CD14-positive monocyte (primary cell): ENCODE measurements at regions not wholly inside any gene's neighbourhood (a gene's known extent, or its start where the extent isn't known, plus 50 kb on each side); places are given as distances from the start of the nearest gene placed in this dataset.

Experiments used
- DNase-seq, 3 donors: peaks; one replicate each; pipeline ENCODE4 v3.0.0-alpha.2; 2011 to 2022
- H2AFZ ChIP-seq: 2 replicates; pipeline ENCODE4 v1.6.0; 2012; ENCODE audit warnings: mild to moderate bottlenecking, low read depth, low read length, inconsistent platforms; ENCODE audit not compliant: insufficient read depth, poor library complexity, severe bottlenecking
- H3K27ac ChIP-seq, 2 donors: 1 replicate in 1 of 2; 2 replicates in 1 of 2; pipeline ENCODE4 v1.5.1; 2012 to 2013; ENCODE audit warnings: low read length in 2 of 2, control low read depth in 1 of 2, inconsistent platforms in 1 of 2, low read depth in 1 of 2, mild to moderate bottlenecking in 1 of 2
- H3K27me3 ChIP-seq, 2 donors: one replicate each; pipeline versions ENCODE4 v1.6.0 to v1.6.1; 2011 to 2013; ENCODE audit warnings: low read length in 2 of 2; ENCODE audit not compliant: control insufficient read depth in 2 of 2, insufficient read depth in 2 of 2
- H3K36me3 ChIP-seq, 2 donors: replicated peaks in 1 of 2; 1 replicate in 1 of 2; 2 replicates in 1 of 2; pipeline versions ENCODE4 v1.5.1 to v1.6.1; 2012 to 2013; ENCODE audit warnings: low read length in 2 of 2, control low read depth in 1 of 2, inconsistent platforms in 1 of 2, mild to moderate bottlenecking in 1 of 2; ENCODE audit not compliant: insufficient read depth in 2 of 2, control insufficient read depth in 1 of 2
- H3K4me1 ChIP-seq, 2 donors: 1 replicate in 1 of 2; 2 replicates in 1 of 2; pipeline versions ENCODE4 v1.5.1 to v1.6.1; 2012 to 2013; ENCODE audit warnings: low read length in 2 of 2, control low read depth in 1 of 2, inconsistent platforms in 1 of 2, mild to moderate bottlenecking in 1 of 2, moderate library complexity in 1 of 2; ENCODE audit not compliant: insufficient read depth in 2 of 2, control insufficient read depth in 1 of 2
- H3K4me2 ChIP-seq: replicated peaks from 2 replicates; pipeline ENCODE3; 2012; ENCODE audit warnings: low read length, moderate library complexity, mild to moderate bottlenecking; ENCODE audit not compliant: poor library complexity, severe bottlenecking; ENCODE audit errors: extremely low read depth
- H3K4me3 ChIP-seq, 3 experiments: fragments of 200-600 bp in 1 of 3; sonication (generic) in 1 of 3; replicated peaks in 1 of 3; 1 replicate in 2 of 3; 2 replicates in 1 of 3; pipeline ENCODE4 v1.5.1; 2011 to 2013; ENCODE audit warnings: low read length in 3 of 3, mild to moderate bottlenecking in 3 of 3, control low read depth in 2 of 3, low read depth in 2 of 3, inconsistent platforms in 1 of 3, moderate library complexity in 1 of 3
- H3K79me2 ChIP-seq: 2 replicates; pipeline ENCODE4 v1.6.0; 2012; ENCODE audit warnings: mild to moderate bottlenecking, control low read depth, inconsistent platforms, low read length, moderate library complexity; ENCODE audit not compliant: insufficient read depth
- H3K9ac ChIP-seq: 2 replicates; pipeline ENCODE4 v1.6.0; 2017; ENCODE audit warnings: low read length, mild to moderate bottlenecking; ENCODE audit not compliant: insufficient read depth, poor library complexity, severe bottlenecking
- H3K9me3 ChIP-seq, 2 donors: replicated peaks in 1 of 2; 1 replicate in 1 of 2; 2 replicates in 1 of 2; pipeline versions ENCODE4 v1.5.1 to v1.6.1; 2012 to 2013; ENCODE audit warnings: low read length in 2 of 2, control low read depth in 1 of 2; ENCODE audit not compliant: control insufficient read depth in 1 of 2, insufficient read depth in 1 of 2
- H4K20me1 ChIP-seq: 2 replicates; pipeline ENCODE4 v1.6.0; 2012; ENCODE audit warnings: mild to moderate bottlenecking, low read length, control low read depth, moderate library complexity; ENCODE audit not compliant: insufficient read depth
- H3K27ac Mint-ChIP-seq, 7 donors: one replicate each; pipeline ENCODE4 v1.8.0; 2020; ENCODE audit warnings: mild to moderate bottlenecking in 7 of 7, mixed read lengths in 7 of 7, moderate library complexity in 6 of 7, inconsistent platforms in 2 of 7
- H3K27me3 Mint-ChIP-seq, 3 donors: one replicate each; pipeline ENCODE4 v1.8.0; 2021 to 2022; ENCODE audit warnings: low read depth in 3 of 3, mild to moderate bottlenecking in 3 of 3, mixed read lengths in 3 of 3, moderate library complexity in 3 of 3, inconsistent platforms in 1 of 3
- H3K36me3 Mint-ChIP-seq, 2 donors: one replicate each; pipeline ENCODE4 v1.8.0; 2020; ENCODE audit warnings: mixed read lengths in 2 of 2, inconsistent platforms in 1 of 2, mild to moderate bottlenecking in 1 of 2
- H3K4me1 Mint-ChIP-seq: one replicate; pipeline ENCODE4 v1.8.0; 2020; ENCODE audit warnings: mild to moderate bottlenecking, mixed read lengths
- H3K4me3 Mint-ChIP-seq, 2 donors: one replicate each; pipeline ENCODE4 v1.8.0; 2020; ENCODE audit warnings: mild to moderate bottlenecking in 2 of 2, mixed read lengths in 2 of 2, moderate library complexity in 1 of 2
- H3K9me3 Mint-ChIP-seq, 7 donors: one replicate each; pipeline ENCODE4 v1.8.0; 2020 to 2022; ENCODE audit warnings: mixed read lengths in 7 of 7, mild to moderate bottlenecking in 6 of 7, moderate library complexity in 6 of 7, inconsistent platforms in 2 of 7
- CTCF ChIP-seq: fragments of 200-600 bp; IDR thresholded peaks from one replicate; pipeline ENCODE4 v1.8.0; 2022; ENCODE audit warnings: antibody characterized with exemption, mild to moderate bottlenecking
- WGBS: methylation state at CpG from one replicate; pipeline ENCODE4 v1.1.5; 2013; ENCODE audit warnings: missing lambda C conversion rate; ENCODE audit not compliant: insufficient coverage; 5-methylcytosine and 5-hydroxymethylcytosine counted together
- intact Hi-C, 2 donors: fragments of 100-400 bp; cut with micrococcal nuclease; formaldehyde crosslinking; loops; one replicate each; pipeline versions ENCODE4 v1.15.0 to v1.15.1; 2023

- DNase-seq = no peak
- H3K27ac Mint-ChIP-seq = no peak overlapping the region
- H3K27ac ChIP-seq = no peak overlapping the region
These were observed 337.7 kb downstream of the HDGFL1 start for GRCh38 chr6:22907085-22907484.

GRCh38 chr6:22910370-22910769, 341.0 kb downstream of the HDGFL1 start:
- Histone ChIP-seq H2AFZ (no peak overlapping the region), H3K9me3 (no peaks in the 10 kb centered on the region), H3K4me1 (no peaks in the 10 kb centered on the region), H3K4me2 (no peak overlapping the region), H3K79me2 (no peaks in the 10 kb centered on the region), H3K27ac (no peak overlapping the region), H4K20me1 (no peaks in the 10 kb centered on the region), H3K4me3 (no peak overlapping the region), H3K36me3 (no peaks in the 10 kb centered on the region), H3K9ac (no peak overlapping the region), H3K27me3 (no peaks in the 10 kb centered on the region)
- intact Hi-C loops = no loop called here
- H3K4me3 Mint-ChIP-seq = no peak overlapping the region
- no peaks in the 10 kb centered on the region for H3K4me1 Mint-ChIP-seq
- no peak for TF ChIP-seq CTCF
- no peak for DNase-seq
- WGBS = 79% methylated on average over 3 of the region's 4 CpGs
- no peaks in the 10 kb centered on the region for H3K27me3 Mint-ChIP-seq
- no peak overlapping the region for H3K27ac Mint-ChIP-seq
- H3K9me3 Mint-ChIP-seq = peaks cover 0 to 7% (median 3%) of the 10 kb centered on the region in 7 donors
- no peaks in the 10 kb centered on the region for H3K36me3 Mint-ChIP-seq

More at GRCh38 chr6:22907085-22907484, 337.7 kb downstream of the HDGFL1 start:
- H3K4me1 ChIP-seq = no peaks in the 10 kb centered on the region
- H3K4me3 Mint-ChIP-seq = no peak overlapping the region
- H3K4me2 ChIP-seq = no peak overlapping the region
- TF ChIP-seq CTCF = no peak
- H2AFZ ChIP-seq = no peak overlapping the region
- peaks cover 0 to 7% (median 3%) of the 10 kb centered on the region in 7 donors for H3K9me3 Mint-ChIP-seq
- no peaks in the 10 kb centered on the region for H3K9me3 ChIP-seq
- H3K4me3 ChIP-seq = no peak overlapping the region
- no peaks in the 10 kb centered on the region for H3K4me1 Mint-ChIP-seq
- H3K9ac ChIP-seq = no peak overlapping the region
- H3K36me3 Mint-ChIP-seq = no peaks in the 10 kb centered on the region
- no peaks in the 10 kb centered on the region for H3K27me3 ChIP-seq
- no peaks in the 10 kb centered on the region for H3K36me3 ChIP-seq
- H4K20me1 ChIP-seq = no peaks in the 10 kb centered on the region
- no peaks in the 10 kb centered on the region for H3K27me3 Mint-ChIP-seq
- no peaks in the 10 kb centered on the region for H3K79me2 ChIP-seq
- intact Hi-C loops = no loop called here
- WGBS = 100% methylated on average over 1 of the region's 1 CpG
